ENCODE measurements at regions not wholly inside any gene's neighbourhood (a gene's known extent, or its start where the extent isn't known, plus 50 kb on each side); places are given as distances from the start of the nearest gene placed in this dataset.

DNA sequence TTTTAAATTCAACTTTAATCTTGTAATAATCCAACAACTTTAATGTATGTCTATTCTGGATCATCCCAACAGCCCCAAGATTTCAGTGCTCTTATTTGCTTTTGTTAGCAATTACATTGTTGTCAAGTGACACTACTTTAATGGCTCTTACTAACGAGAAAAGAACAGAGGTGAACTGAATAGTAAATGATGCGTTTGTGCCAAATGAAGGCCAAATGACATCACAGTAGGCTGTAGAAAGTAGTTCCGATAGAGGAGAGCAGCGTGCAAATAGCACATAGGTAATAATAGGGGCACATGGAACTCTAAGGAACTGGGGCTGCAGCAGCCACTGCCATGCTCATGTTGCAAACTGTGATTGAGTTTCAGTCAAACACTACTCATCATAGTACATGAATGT, 301.9 kb downstream of the LMX1A start:
- TF ChIP-seq, protein P1, sequence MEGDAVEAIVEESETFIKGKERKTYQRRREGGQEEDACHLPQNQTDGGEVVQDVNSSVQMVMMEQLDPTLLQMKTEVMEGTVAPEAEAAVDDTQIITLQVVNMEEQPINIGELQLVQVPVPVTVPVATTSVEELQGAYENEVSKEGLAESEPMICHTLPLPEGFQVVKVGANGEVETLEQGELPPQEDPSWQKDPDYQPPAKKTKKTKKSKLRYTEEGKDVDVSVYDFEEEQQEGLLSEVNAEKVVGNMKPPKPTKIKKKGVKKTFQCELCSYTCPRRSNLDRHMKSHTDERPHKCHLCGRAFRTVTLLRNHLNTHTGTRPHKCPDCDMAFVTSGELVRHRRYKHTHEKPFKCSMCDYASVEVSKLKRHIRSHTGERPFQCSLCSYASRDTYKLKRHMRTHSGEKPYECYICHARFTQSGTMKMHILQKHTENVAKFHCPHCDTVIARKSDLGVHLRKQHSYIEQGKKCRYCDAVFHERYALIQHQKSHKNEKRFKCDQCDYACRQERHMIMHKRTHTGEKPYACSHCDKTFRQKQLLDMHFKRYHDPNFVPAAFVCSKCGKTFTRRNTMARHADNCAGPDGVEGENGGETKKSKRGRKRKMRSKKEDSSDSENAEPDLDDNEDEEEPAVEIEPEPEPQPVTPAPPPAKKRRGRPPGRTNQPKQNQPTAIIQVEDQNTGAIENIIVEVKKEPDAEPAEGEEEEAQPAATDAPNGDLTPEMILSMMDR (IDR thresholded peaks at IDR 0.05), result no peak
- TF ChIP-seq POLR2A (IDR thresholded peaks at IDR 0.05), result no peak
- TF ChIP-seq POLR2AphosphoS5 (IDR thresholded peaks at IDR 0.05), result no peak
